CD14-positive monocyte (primary cell): ENCODE measurements at regions not wholly inside any gene's neighbourhood (a gene's known extent, or its start where the extent isn't known, plus 50 kb on each side); places are given as distances from the start of the nearest gene placed in this dataset.

Experiments
- DNase-seq, 3 donors: peaks; one replicate each; pipeline ENCODE4 v3.0.0-alpha.2; 2011 to 2022
- H2AFZ ChIP-seq: 2 replicates; pipeline ENCODE4 v1.6.0; 2012; ENCODE audit warnings: mild to moderate bottlenecking, low read depth, low read length, inconsistent platforms; ENCODE audit not compliant: insufficient read depth, poor library complexity, severe bottlenecking
- H3K27ac ChIP-seq, 2 donors: 1 replicate in 1 of 2; 2 replicates in 1 of 2; pipeline ENCODE4 v1.5.1; 2012 to 2013; ENCODE audit warnings: low read length in 2 of 2, control low read depth in 1 of 2, inconsistent platforms in 1 of 2, low read depth in 1 of 2, mild to moderate bottlenecking in 1 of 2
- H3K27me3 ChIP-seq, 2 donors: one replicate each; pipeline versions ENCODE4 v1.6.0 to v1.6.1; 2011 to 2013; ENCODE audit warnings: low read length in 2 of 2; ENCODE audit not compliant: control insufficient read depth in 2 of 2, insufficient read depth in 2 of 2
- H3K36me3 ChIP-seq, 2 donors: replicated peaks in 1 of 2; 1 replicate in 1 of 2; 2 replicates in 1 of 2; pipeline versions ENCODE4 v1.5.1 to v1.6.1; 2012 to 2013; ENCODE audit warnings: low read length in 2 of 2, control low read depth in 1 of 2, inconsistent platforms in 1 of 2, mild to moderate bottlenecking in 1 of 2; ENCODE audit not compliant: insufficient read depth in 2 of 2, control insufficient read depth in 1 of 2
- H3K4me1 ChIP-seq, 2 donors: 1 replicate in 1 of 2; 2 replicates in 1 of 2; pipeline versions ENCODE4 v1.5.1 to v1.6.1; 2012 to 2013; ENCODE audit warnings: low read length in 2 of 2, control low read depth in 1 of 2, inconsistent platforms in 1 of 2, mild to moderate bottlenecking in 1 of 2, moderate library complexity in 1 of 2; ENCODE audit not compliant: insufficient read depth in 2 of 2, control insufficient read depth in 1 of 2
- H3K4me2 ChIP-seq: replicated peaks from 2 replicates; pipeline ENCODE3; 2012; ENCODE audit warnings: low read length, moderate library complexity, mild to moderate bottlenecking; ENCODE audit not compliant: poor library complexity, severe bottlenecking; ENCODE audit errors: extremely low read depth
- H3K4me3 ChIP-seq, 3 experiments: fragments of 200-600 bp in 1 of 3; sonication (generic) in 1 of 3; replicated peaks in 1 of 3; 1 replicate in 2 of 3; 2 replicates in 1 of 3; pipeline ENCODE4 v1.5.1; 2011 to 2013; ENCODE audit warnings: low read length in 3 of 3, mild to moderate bottlenecking in 3 of 3, control low read depth in 2 of 3, low read depth in 2 of 3, inconsistent platforms in 1 of 3, moderate library complexity in 1 of 3
- H3K79me2 ChIP-seq: 2 replicates; pipeline ENCODE4 v1.6.0; 2012; ENCODE audit warnings: mild to moderate bottlenecking, control low read depth, inconsistent platforms, low read length, moderate library complexity; ENCODE audit not compliant: insufficient read depth
- H3K9ac ChIP-seq: 2 replicates; pipeline ENCODE4 v1.6.0; 2017; ENCODE audit warnings: low read length, mild to moderate bottlenecking; ENCODE audit not compliant: insufficient read depth, poor library complexity, severe bottlenecking
- H3K9me3 ChIP-seq, 2 donors: replicated peaks in 1 of 2; 1 replicate in 1 of 2; 2 replicates in 1 of 2; pipeline versions ENCODE4 v1.5.1 to v1.6.1; 2012 to 2013; ENCODE audit warnings: low read length in 2 of 2, control low read depth in 1 of 2; ENCODE audit not compliant: control insufficient read depth in 1 of 2, insufficient read depth in 1 of 2
- H4K20me1 ChIP-seq: 2 replicates; pipeline ENCODE4 v1.6.0; 2012; ENCODE audit warnings: mild to moderate bottlenecking, low read length, control low read depth, moderate library complexity; ENCODE audit not compliant: insufficient read depth
- H3K27ac Mint-ChIP-seq, 7 donors: one replicate each; pipeline ENCODE4 v1.8.0; 2020; ENCODE audit warnings: mild to moderate bottlenecking in 7 of 7, mixed read lengths in 7 of 7, moderate library complexity in 6 of 7, inconsistent platforms in 2 of 7
- H3K27me3 Mint-ChIP-seq, 3 donors: one replicate each; pipeline ENCODE4 v1.8.0; 2021 to 2022; ENCODE audit warnings: low read depth in 3 of 3, mild to moderate bottlenecking in 3 of 3, mixed read lengths in 3 of 3, moderate library complexity in 3 of 3, inconsistent platforms in 1 of 3
- H3K36me3 Mint-ChIP-seq, 2 donors: one replicate each; pipeline ENCODE4 v1.8.0; 2020; ENCODE audit warnings: mixed read lengths in 2 of 2, inconsistent platforms in 1 of 2, mild to moderate bottlenecking in 1 of 2
- H3K4me1 Mint-ChIP-seq: one replicate; pipeline ENCODE4 v1.8.0; 2020; ENCODE audit warnings: mild to moderate bottlenecking, mixed read lengths
- H3K4me3 Mint-ChIP-seq, 2 donors: one replicate each; pipeline ENCODE4 v1.8.0; 2020; ENCODE audit warnings: mild to moderate bottlenecking in 2 of 2, mixed read lengths in 2 of 2, moderate library complexity in 1 of 2
- H3K9me3 Mint-ChIP-seq, 7 donors: one replicate each; pipeline ENCODE4 v1.8.0; 2020 to 2022; ENCODE audit warnings: mixed read lengths in 7 of 7, mild to moderate bottlenecking in 6 of 7, moderate library complexity in 6 of 7, inconsistent platforms in 2 of 7
- WGBS: methylation state at CpG from one replicate; pipeline ENCODE4 v1.1.5; 2013; ENCODE audit warnings: missing lambda C conversion rate; ENCODE audit not compliant: insufficient coverage; 5-methylcytosine and 5-hydroxymethylcytosine counted together
- intact Hi-C, 2 donors: fragments of 100-400 bp; cut with micrococcal nuclease; formaldehyde crosslinking; loops; one replicate each; pipeline versions ENCODE4 v1.15.0 to v1.15.1; 2023
- TF ChIP-seq, protein P1 (sequence below): fragments of 200-600 bp; IDR thresholded peaks from one replicate; pipeline ENCODE4 v1.8.0; 2022; ENCODE audit warnings: antibody characterized with exemption, mild to moderate bottlenecking

GRCh38 chr2:181829230-181829629 lies 62.3 kb upstream of the ITPRID2 start:
- no peak overlapping the region for H3K4me3 ChIP-seq
- H3K9ac ChIP-seq: no peak overlapping the region
- H3K9me3 ChIP-seq: no peaks in the 10 kb centered on the region
- no peaks in the 10 kb centered on the region for H3K27me3 ChIP-seq
- H3K4me1 ChIP-seq: no peaks in the 10 kb centered on the region
- intact Hi-C loops: no loop called here
- H3K36me3 Mint-ChIP-seq: no peaks in the 10 kb centered on the region
- no peak overlapping the region for H3K27ac Mint-ChIP-seq
- DNase-seq: no peak
- no peak overlapping the region for H2AFZ ChIP-seq
- H3K4me2 ChIP-seq: no peak overlapping the region
- no peak overlapping the region for H3K4me3 Mint-ChIP-seq
- H3K9me3 Mint-ChIP-seq: no peaks in the 10 kb centered on the region
- WGBS: no CpG with 5 or more reads among the region's 1 CpG
- H4K20me1 ChIP-seq: no peaks in the 10 kb centered on the region
- H3K27ac ChIP-seq: no peak overlapping the region
- H3K79me2 ChIP-seq: no peaks in the 10 kb centered on the region
- TF ChIP-seq, protein P1, sequence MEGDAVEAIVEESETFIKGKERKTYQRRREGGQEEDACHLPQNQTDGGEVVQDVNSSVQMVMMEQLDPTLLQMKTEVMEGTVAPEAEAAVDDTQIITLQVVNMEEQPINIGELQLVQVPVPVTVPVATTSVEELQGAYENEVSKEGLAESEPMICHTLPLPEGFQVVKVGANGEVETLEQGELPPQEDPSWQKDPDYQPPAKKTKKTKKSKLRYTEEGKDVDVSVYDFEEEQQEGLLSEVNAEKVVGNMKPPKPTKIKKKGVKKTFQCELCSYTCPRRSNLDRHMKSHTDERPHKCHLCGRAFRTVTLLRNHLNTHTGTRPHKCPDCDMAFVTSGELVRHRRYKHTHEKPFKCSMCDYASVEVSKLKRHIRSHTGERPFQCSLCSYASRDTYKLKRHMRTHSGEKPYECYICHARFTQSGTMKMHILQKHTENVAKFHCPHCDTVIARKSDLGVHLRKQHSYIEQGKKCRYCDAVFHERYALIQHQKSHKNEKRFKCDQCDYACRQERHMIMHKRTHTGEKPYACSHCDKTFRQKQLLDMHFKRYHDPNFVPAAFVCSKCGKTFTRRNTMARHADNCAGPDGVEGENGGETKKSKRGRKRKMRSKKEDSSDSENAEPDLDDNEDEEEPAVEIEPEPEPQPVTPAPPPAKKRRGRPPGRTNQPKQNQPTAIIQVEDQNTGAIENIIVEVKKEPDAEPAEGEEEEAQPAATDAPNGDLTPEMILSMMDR: no peak
- no peaks in the 10 kb centered on the region for H3K36me3 ChIP-seq
- no peaks in the 10 kb centered on the region for H3K4me1 Mint-ChIP-seq
- peaks cover 0 to 3% (median 2%) of the 10 kb centered on the region in 3 donors for H3K27me3 Mint-ChIP-seq

GRCh38 chr2:181832015-181832414 lies 59.5 kb upstream of the ITPRID2 start:
- Mint-ChIP-seq H3K27me3 (peaks cover 0 to 3% (median 3%) of the 10 kb centered on the region in 3 donors), H3K4me1 (no peaks in the 10 kb centered on the region), H3K4me3 (no peak overlapping the region), H3K9me3 (peaks cover 0 to 3% (median 2%) of the 10 kb centered on the region in 7 donors), H3K36me3 (no peaks in the 10 kb centered on the region), H3K27ac (no peak overlapping the region)
- intact Hi-C loops: no loop called here
- Histone ChIP-seq H4K20me1 (no peaks in the 10 kb centered on the region), H3K9me3 (no peaks in the 10 kb centered on the region), H3K4me2 (no peak overlapping the region), H3K27ac (no peak overlapping the region), H2AFZ (no peak overlapping the region), H3K27me3 (no peaks in the 10 kb centered on the region), H3K4me3 (no peak overlapping the region), H3K79me2 (no peaks in the 10 kb centered on the region), H3K4me1 (no peaks in the 10 kb centered on the region), H3K36me3 (no peaks in the 10 kb centered on the region), H3K9ac (no peak overlapping the region)
- TF ChIP-seq, protein P1: no peak
- no peak for DNase-seq
- 80% methylated on average over 3 of the region's 4 CpGs for WGBS
